K562 (cell line): ENCODE measurements at regions not wholly inside any gene's neighbourhood (a gene's known extent, or its start where the extent isn't known, plus 50 kb on each side); places are given as distances from the start of the nearest gene placed in this dataset.

Source experiments
- E2F3 ChIP-seq: fragments of 250-450 bp; sonication (Bioruptor Pico); IDR thresholded peaks from 2 replicates; pipeline ENCODE4 v1.4.0; 2020; ENCODE audit warnings: mild to moderate bottlenecking
- EP300 ChIP-seq: IDR thresholded peaks from 2 replicates; pipeline ENCODE4 v1.6.1; 2012; ENCODE audit warnings: low read length, improper control_type of control experiment
- MAFK ChIP-seq: IDR thresholded peaks from 2 replicates; pipeline ENCODE4 v1.6.1; 2011; ENCODE audit warnings: low read length, improper control_type of control experiment
- MYBL2 ChIP-seq, 2 experiments: fragments of 450-650 bp in 1 of 2; sonication (generic) in 1 of 2; formaldehyde crosslinking in 1 of 2; IDR thresholded peaks; 2 replicates each; pipeline versions ENCODE4 v1.6.1 to v1.8.1; 2017 to 2022; ENCODE audit warnings: borderline replicate concordance in 1 of 2, inconsistent platforms in 1 of 2, low read depth in 1 of 2, mild to moderate bottlenecking in 1 of 2, missing genetic modification reagents in 1 of 2, moderate library complexity in 1 of 2
- MYNN ChIP-seq, 2 experiments: sonication (generic); formaldehyde crosslinking in 1 of 2; IDR thresholded peaks; 2 replicates each; pipeline versions ENCODE4 v1.5.0 to v1.6.1; 2016 to 2020; ENCODE audit warnings: antibody characterized with exemption in 1 of 2, missing genetic modification reagents in 1 of 2
- POLR2AphosphoS5 ChIP-seq: IDR thresholded peaks from 2 replicates; pipeline ENCODE4 v1.6.1; 2011; ENCODE audit warnings: mild to moderate bottlenecking, low read depth, low read length, moderate library complexity; ENCODE audit not compliant: control insufficient read depth, insufficient read depth
- SAFB2 ChIP-seq: fragments of 200-400 bp; formaldehyde crosslinking; IDR thresholded peaks from 2 replicates; pipeline ENCODE4 v1.6.1; 2018; ENCODE audit warnings: borderline replicate concordance, low read length, low read depth, moderate library complexity; ENCODE audit not compliant: severe bottlenecking
- SMC3 ChIP-seq: conservative IDR thresholded peaks from 2 replicates; pipeline ENCODE4 v1.6.1; 2011; ENCODE audit warnings: low read depth, low read length, improper control_type of control experiment; ENCODE audit not compliant: insufficient read depth
- YY1 ChIP-seq, 3 experiments: IDR thresholded peaks; 2 replicates each; pipeline ENCODE4 v1.6.1; 2011; ENCODE audit warnings: low read length in 2 of 3, mild to moderate bottlenecking in 2 of 3, moderate library complexity in 2 of 3, borderline replicate concordance in 1 of 3, control low read depth in 1 of 3, low read depth in 1 of 3; ENCODE audit not compliant: insufficient read depth in 3 of 3, insufficient replicate concordance in 2 of 3, control insufficient read depth in 1 of 3, insufficient read length in 1 of 3; ENCODE audit errors: extremely low read depth in 1 of 3
- ZEB2 ChIP-seq: fragments of 450-650 bp; IDR thresholded peaks from 2 replicates; pipeline ENCODE4 v1.6.1; 2016
- TF ChIP-seq, protein P1 (sequence below): fragments of 450-650 bp; IDR thresholded peaks from 2 replicates; pipeline ENCODE4 v1.6.1; 2016; ENCODE audit warnings: low read depth, mild to moderate bottlenecking, moderate library complexity
- TF ChIP-seq, protein P2 (sequence below), 3 experiments: IDR thresholded peaks in 2 of 3; conservative IDR thresholded peaks in 1 of 3; 2 replicates each; pipeline ENCODE4 v1.5.1; 2011 to 2012; ENCODE audit warnings: low read length in 3 of 3, mild to moderate bottlenecking in 3 of 3, control low read depth in 2 of 3, improper control_type of control experiment in 1 of 3, inconsistent platforms in 1 of 3, low read depth in 1 of 3, mixed read lengths in 1 of 3, moderate library complexity in 1 of 3; ENCODE audit not compliant: insufficient read depth in 2 of 3

DNA sequence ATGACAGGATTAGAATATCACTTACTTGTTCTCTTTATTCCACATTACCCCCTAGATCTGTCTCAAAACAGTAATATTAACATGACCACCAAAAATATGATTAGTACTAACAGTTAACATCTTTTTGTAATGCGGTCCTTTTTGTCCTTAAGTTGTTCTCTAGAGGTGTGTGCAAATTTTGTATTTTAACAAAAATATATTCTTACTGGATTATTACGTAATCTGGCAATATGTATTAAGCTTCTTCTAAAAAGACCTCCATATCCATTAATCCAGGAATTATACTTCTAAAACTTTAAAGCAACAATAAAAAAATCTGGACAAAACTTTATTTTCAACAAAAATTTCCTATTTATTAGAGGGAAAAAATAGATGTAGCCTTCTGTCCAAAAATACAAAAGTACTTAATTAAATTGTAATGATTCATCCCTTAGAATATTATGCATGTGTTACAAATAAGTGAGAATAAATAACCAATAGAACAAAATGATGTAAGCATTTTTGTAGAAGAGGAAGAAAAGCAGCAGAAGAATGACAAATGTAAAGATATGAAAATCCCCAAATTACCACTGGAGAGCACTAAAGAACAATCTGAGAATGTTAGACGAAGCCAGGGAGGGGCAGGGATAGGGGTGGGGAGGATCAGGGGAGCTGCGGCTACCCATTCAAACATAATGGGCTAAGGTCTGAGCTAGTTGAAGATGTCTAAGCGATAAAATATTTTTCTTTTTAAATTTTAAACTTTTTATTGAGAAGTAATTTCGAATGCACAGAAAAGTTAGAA lies 945.6 kb downstream of the MCTP2 start:
- TF ChIP-seq SMC3 (no peak), MAFK (no peak), SAFB2 (no peak), MYBL2 (IDR thresholded peaks at IDR 0.05; ENCODE audit: low read depth) (no peak), MYBL2 (CRISPR knock-in tag; IDR thresholded peaks at IDR 0.05; ENCODE audit: borderline replicate concordance) (no peak), YY1 (IDR thresholded peaks at IDR 0.05; ENCODE audit: borderline replicate concordance in 1 of 3, control insufficient read depth in 1 of 3, extremely low read depth in 1 of 3, insufficient read depth in 3 of 3, insufficient read length in 1 of 3, insufficient replicate concordance in 2 of 3, low read depth in 1 of 3, low read length in 2 of 3) (no peak), E2F3 (CRISPR knock-in tag) (no peak), MYNN (IDR thresholded peaks at IDR 0.05) (no peak), MYNN (CRISPR knock-in tag; IDR thresholded peaks at IDR 0.05) (no peak), ZEB2 (no peak), EP300 (no peak), POLR2AphosphoS5 (no peak)
- TF ChIP-seq, protein P1, sequence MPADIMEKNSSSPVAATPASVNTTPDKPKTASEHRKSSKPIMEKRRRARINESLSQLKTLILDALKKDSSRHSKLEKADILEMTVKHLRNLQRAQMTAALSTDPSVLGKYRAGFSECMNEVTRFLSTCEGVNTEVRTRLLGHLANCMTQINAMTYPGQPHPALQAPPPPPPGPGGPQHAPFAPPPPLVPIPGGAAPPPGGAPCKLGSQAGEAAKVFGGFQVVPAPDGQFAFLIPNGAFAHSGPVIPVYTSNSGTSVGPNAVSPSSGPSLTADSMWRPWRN: no peak
- TF ChIP-seq, protein P2, sequence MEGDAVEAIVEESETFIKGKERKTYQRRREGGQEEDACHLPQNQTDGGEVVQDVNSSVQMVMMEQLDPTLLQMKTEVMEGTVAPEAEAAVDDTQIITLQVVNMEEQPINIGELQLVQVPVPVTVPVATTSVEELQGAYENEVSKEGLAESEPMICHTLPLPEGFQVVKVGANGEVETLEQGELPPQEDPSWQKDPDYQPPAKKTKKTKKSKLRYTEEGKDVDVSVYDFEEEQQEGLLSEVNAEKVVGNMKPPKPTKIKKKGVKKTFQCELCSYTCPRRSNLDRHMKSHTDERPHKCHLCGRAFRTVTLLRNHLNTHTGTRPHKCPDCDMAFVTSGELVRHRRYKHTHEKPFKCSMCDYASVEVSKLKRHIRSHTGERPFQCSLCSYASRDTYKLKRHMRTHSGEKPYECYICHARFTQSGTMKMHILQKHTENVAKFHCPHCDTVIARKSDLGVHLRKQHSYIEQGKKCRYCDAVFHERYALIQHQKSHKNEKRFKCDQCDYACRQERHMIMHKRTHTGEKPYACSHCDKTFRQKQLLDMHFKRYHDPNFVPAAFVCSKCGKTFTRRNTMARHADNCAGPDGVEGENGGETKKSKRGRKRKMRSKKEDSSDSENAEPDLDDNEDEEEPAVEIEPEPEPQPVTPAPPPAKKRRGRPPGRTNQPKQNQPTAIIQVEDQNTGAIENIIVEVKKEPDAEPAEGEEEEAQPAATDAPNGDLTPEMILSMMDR (IDR thresholded peaks at IDR 0.05 in 2 of 3, conservative IDR thresholded peaks at IDR 0.05 in 1 of 3; ENCODE audit: insufficient read depth in 2 of 3, low read depth in 1 of 3, low read length in 3 of 3): peak in 2 of 3 experiments; percentile 34 to 48; a peak in 3 of 6 replicates
